Stomach smooth muscle (tissue), 2 donors: ENCODE measurements at regions not wholly inside any gene's neighbourhood (a gene's known extent, or its start where the extent isn't known, plus 50 kb on each side); places are given as distances from the start of the nearest gene placed in this dataset.

ENCODE experiments used
- H3K27ac ChIP-seq: one replicate; pipeline ENCODE4 v1.7.0; 2013; ENCODE audit warnings: mild to moderate bottlenecking, low read length, inconsistent platforms
- H3K27me3 ChIP-seq, 2 donors: one replicate each; pipeline ENCODE4 v1.7.0; 2013; ENCODE audit warnings: low read length in 2 of 2; ENCODE audit not compliant: insufficient read depth in 2 of 2, control insufficient read depth in 1 of 2
- H3K36me3 ChIP-seq, 2 donors: one replicate each; pipeline ENCODE4 v1.7.0; 2013; ENCODE audit warnings: low read length in 2 of 2; ENCODE audit not compliant: control insufficient read depth in 2 of 2, insufficient read depth in 2 of 2
- H3K4me1 ChIP-seq: one replicate; pipeline ENCODE4 v1.7.0; 2013; ENCODE audit warnings: low read length; ENCODE audit not compliant: control insufficient read depth, insufficient read depth
- H3K4me3 ChIP-seq, 2 donors: one replicate each; pipeline ENCODE4 v1.7.0; 2013; ENCODE audit warnings: low read length in 2 of 2
- H3K9ac ChIP-seq, 2 donors: one replicate each; pipeline ENCODE4 v1.7.0; 2013; ENCODE audit warnings: low read length in 2 of 2, mild to moderate bottlenecking in 1 of 2
- H3K9me3 ChIP-seq, 2 donors: one replicate each; pipeline ENCODE4 v1.7.0; 2013; ENCODE audit warnings: low read length in 2 of 2; ENCODE audit not compliant: control insufficient read depth in 2 of 2
- donor health status: healthy.
- donor health status: Pancreatic carcinoma.

GRCh38 chr1:229842302-229843255 lies 216.5 kb downstream of the URB2 start:
- H3K4me3 ChIP-seq: no peak overlapping the region
- no peaks in the 10 kb centered on the region for H3K36me3 ChIP-seq
- H3K4me1 ChIP-seq: peaks cover 9% of the 10 kb centered on the region
- no peak overlapping the region for H3K9ac ChIP-seq
- no peaks in the 10 kb centered on the region for H3K27me3 ChIP-seq
- no peaks in the 10 kb centered on the region for H3K9me3 ChIP-seq
- no peak overlapping the region for H3K27ac ChIP-seq

- Histone ChIP-seq H3K27ac (peak overlapping the region; percentile 31), H3K36me3 (no peaks in the 10 kb centered on the region)
These were observed 217.7 kb downstream of the URB2 start for GRCh38 chr1:229843627-229844238.

GRCh38 chr1:229844675-229845074 lies 218.6 kb downstream of the URB2 start:
- Histone ChIP-seq H3K27ac (peak overlapping the region; percentile 31), H3K4me3 (no peak overlapping the region), H3K4me1 (peaks cover 9% of the 10 kb centered on the region), H3K36me3 (no peaks in the 10 kb centered on the region), H3K9ac (no peak overlapping the region), H3K27me3 (no peaks in the 10 kb centered on the region), H3K9me3 (no peaks in the 10 kb centered on the region)

More at GRCh38 chr1:229843627-229844238, 217.7 kb downstream of the URB2 start:
- H3K27me3 ChIP-seq: no peaks in the 10 kb centered on the region
- no peaks in the 10 kb centered on the region for H3K9me3 ChIP-seq
- H3K9ac ChIP-seq: no peak overlapping the region
- H3K4me3 ChIP-seq: no peak overlapping the region
- H3K4me1 ChIP-seq: peaks cover 9% of the 10 kb centered on the region

- Histone ChIP-seq H3K27me3 (no peaks in the 10 kb centered on the region), H3K4me1 (peaks cover 9% of the 10 kb centered on the region), H3K4me3 (no peak overlapping the region), H3K27ac (no peak overlapping the region), H3K36me3 (no peaks in the 10 kb centered on the region), H3K9me3 (no peaks in the 10 kb centered on the region), H3K9ac (no peak overlapping the region)
These were observed 219.5 kb downstream of the URB2 start for GRCh38 chr1:229845410-229846138.

GRCh38 chr1:229846351-229846750 lies 220.3 kb downstream of the URB2 start:
- peaks cover 9% of the 10 kb centered on the region for H3K4me1 ChIP-seq
- H3K27me3 ChIP-seq: no peaks in the 10 kb centered on the region
- no peak overlapping the region for H3K4me3 ChIP-seq
- H3K36me3 ChIP-seq: no peaks in the 10 kb centered on the region
- H3K27ac ChIP-seq: no peak overlapping the region
- H3K9me3 ChIP-seq: no peaks in the 10 kb centered on the region
- no peak overlapping the region for H3K9ac ChIP-seq

GRCh38 chr1:229848752-229849677 lies 218.0 kb upstream of the GALNT2 start:
- no peaks in the 10 kb centered on the region for H3K36me3 ChIP-seq
- no peak overlapping the region for H3K9ac ChIP-seq
- H3K4me1 ChIP-seq: peaks cover 6% of the 10 kb centered on the region
- no peak overlapping the region for H3K4me3 ChIP-seq
- H3K27ac ChIP-seq: no peak overlapping the region
- no peaks in the 10 kb centered on the region for H3K27me3 ChIP-seq
- no peaks in the 10 kb centered on the region for H3K9me3 ChIP-seq

- H3K9ac ChIP-seq: no peak overlapping the region
- no peaks in the 10 kb centered on the region for H3K4me1 ChIP-seq
These were observed 215.5 kb upstream of the GALNT2 start for GRCh38 chr1:229851511-229851910.

GRCh38 chr1:229853751-229854150 lies 213.3 kb upstream of the GALNT2 start:
- H3K27me3 ChIP-seq: no peaks in the 10 kb centered on the region
- no peak overlapping the region for H3K9ac ChIP-seq
- H3K4me1 ChIP-seq: no peaks in the 10 kb centered on the region
- H3K9me3 ChIP-seq: no peaks in the 10 kb centered on the region
- no peaks in the 10 kb centered on the region for H3K36me3 ChIP-seq
- no peak overlapping the region for H3K4me3 ChIP-seq
- H3K27ac ChIP-seq: no peak overlapping the region

More at GRCh38 chr1:229851511-229851910, 215.5 kb upstream of the GALNT2 start:
- Histone ChIP-seq H3K4me3 (no peak overlapping the region), H3K36me3 (no peaks in the 10 kb centered on the region), H3K9me3 (no peaks in the 10 kb centered on the region), H3K27ac (no peak overlapping the region), H3K27me3 (no peaks in the 10 kb centered on the region)

GRCh38 chr1:229854620-229855019 lies 212.4 kb upstream of the GALNT2 start:
- Histone ChIP-seq H3K4me1 (no peaks in the 10 kb centered on the region), H3K4me3 (no peak overlapping the region), H3K27me3 (no peaks in the 10 kb centered on the region), H3K9ac (no peak overlapping the region), H3K27ac (no peak overlapping the region), H3K9me3 (no peaks in the 10 kb centered on the region), H3K36me3 (no peaks in the 10 kb centered on the region)
